Peyer's patch (tissue), 4 donors: ENCODE measurements at regions not wholly inside any gene's neighbourhood (a gene's known extent, or its start where the extent isn't known, plus 50 kb on each side); places are given as distances from the start of the nearest gene placed in this dataset.

Experiments used
- POLR2A ChIP-seq, 2 donors: fragments of 450-650 bp; IDR thresholded peaks; one replicate each; pipeline ENCODE4 v1.5.1; 2017; ENCODE audit warnings: antibody characterized with exemption in 2 of 2, mild to moderate bottlenecking in 2 of 2, moderate library complexity in 2 of 2
- TF ChIP-seq, protein P1 (sequence below), 6 experiments: fragments of 450-650 bp in 4 of 6; fragments of 200-600 bp in 2 of 6; sonication (generic) in 1 of 6; IDR thresholded peaks; one replicate each; pipeline ENCODE4 v1.5.1; 2017 to 2019; ENCODE audit warnings: antibody characterized with exemption in 6 of 6, mild to moderate bottlenecking in 3 of 6, moderate library complexity in 1 of 6

DNA sequence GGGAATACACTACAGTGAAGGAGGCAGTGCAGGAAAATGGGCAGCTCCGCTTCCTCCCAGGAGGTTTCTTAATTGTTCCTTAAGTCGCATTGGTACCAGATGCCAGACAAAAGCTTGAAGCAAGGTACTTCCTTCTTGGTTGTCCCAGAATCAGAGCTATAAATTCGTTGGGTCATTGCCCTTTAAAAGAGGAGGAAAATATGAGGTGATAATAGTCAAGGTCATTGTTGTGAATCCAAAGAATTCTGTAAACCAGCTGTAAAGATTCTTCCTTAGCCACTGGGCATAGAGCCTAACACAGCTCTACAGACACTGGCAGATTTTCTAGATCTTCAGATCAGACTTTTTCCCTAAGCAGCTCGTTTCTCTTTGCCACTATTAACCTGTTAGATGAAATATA, 444.1 kb upstream of the TLE4 start:
- no peak for TF ChIP-seq POLR2A (IDR thresholded peaks at IDR 0.05)
- TF ChIP-seq, protein P1, sequence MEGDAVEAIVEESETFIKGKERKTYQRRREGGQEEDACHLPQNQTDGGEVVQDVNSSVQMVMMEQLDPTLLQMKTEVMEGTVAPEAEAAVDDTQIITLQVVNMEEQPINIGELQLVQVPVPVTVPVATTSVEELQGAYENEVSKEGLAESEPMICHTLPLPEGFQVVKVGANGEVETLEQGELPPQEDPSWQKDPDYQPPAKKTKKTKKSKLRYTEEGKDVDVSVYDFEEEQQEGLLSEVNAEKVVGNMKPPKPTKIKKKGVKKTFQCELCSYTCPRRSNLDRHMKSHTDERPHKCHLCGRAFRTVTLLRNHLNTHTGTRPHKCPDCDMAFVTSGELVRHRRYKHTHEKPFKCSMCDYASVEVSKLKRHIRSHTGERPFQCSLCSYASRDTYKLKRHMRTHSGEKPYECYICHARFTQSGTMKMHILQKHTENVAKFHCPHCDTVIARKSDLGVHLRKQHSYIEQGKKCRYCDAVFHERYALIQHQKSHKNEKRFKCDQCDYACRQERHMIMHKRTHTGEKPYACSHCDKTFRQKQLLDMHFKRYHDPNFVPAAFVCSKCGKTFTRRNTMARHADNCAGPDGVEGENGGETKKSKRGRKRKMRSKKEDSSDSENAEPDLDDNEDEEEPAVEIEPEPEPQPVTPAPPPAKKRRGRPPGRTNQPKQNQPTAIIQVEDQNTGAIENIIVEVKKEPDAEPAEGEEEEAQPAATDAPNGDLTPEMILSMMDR (IDR thresholded peaks at IDR 0.05) = no peak
